Common myeloid progenitor, CD34-positive (primary cell): ENCODE measurements at regions not wholly inside any gene's neighbourhood (a gene's known extent, or its start where the extent isn't known, plus 50 kb on each side); places are given as distances from the start of the nearest gene placed in this dataset.
A peak's percentile ranks its signal among the peaks of the same experiment; 100 is the strongest.

Experiments
- CTCF ChIA-PET: fragments of 350-600 bp; sonication (Branson Sonifier 250); formaldehyde crosslinking; loops from one replicate; lab custom pipeline; 2021; ENCODE audit warnings: antibody characterized with exemption; lab: Charles Lee
- POLR2A ChIA-PET: fragments of 350-600 bp; sonication (Branson Sonifier 250); formaldehyde crosslinking; loops from one replicate; lab custom pipeline; 2021; ENCODE audit warnings: antibody characterized with exemption; lab: Charles Lee
- DNase-seq, 3 donors: peaks; one replicate each; pipeline versions ENCODE4 v3.0.0 to v3.0.0-alpha.2; 2013
- H3K27ac ChIP-seq, 2 experiments: 1 replicate in 1 of 2; 2 replicates in 1 of 2; pipeline ENCODE4 v1.7.0; 2013; ENCODE audit warnings: inconsistent platforms in 2 of 2, low read length in 2 of 2, mild to moderate bottlenecking in 2 of 2, low read depth in 1 of 2, moderate library complexity in 1 of 2; ENCODE audit not compliant: severe bottlenecking in 2 of 2, insufficient read depth in 1 of 2, poor library complexity in 1 of 2
- H3K27me3 ChIP-seq, 5 experiments: replicated peaks in 2 of 5; 1 replicate in 3 of 5; 2 replicates in 2 of 5; pipeline versions ENCODE4 v1.6.1 to v1.7.0; 2013; ENCODE audit warnings: low read length in 4 of 5, mild to moderate bottlenecking in 2 of 5, moderate library complexity in 2 of 5, inconsistent platforms in 1 of 5; ENCODE audit not compliant: insufficient read depth in 5 of 5, control insufficient read depth in 4 of 5
- H3K36me3 ChIP-seq, 4 experiments: 1 replicate in 2 of 4; 2 replicates in 2 of 4; pipeline versions ENCODE4 v1.6.1 to v1.7.0; 2013; ENCODE audit warnings: low read length in 3 of 4, control low read depth in 1 of 4, mild to moderate bottlenecking in 1 of 4; ENCODE audit not compliant: control insufficient read depth in 4 of 4, insufficient read depth in 4 of 4
- H3K4me1 ChIP-seq, 4 experiments: 1 replicate in 3 of 4; 2 replicates in 1 of 4; pipeline versions ENCODE4 v1.6.1 to v1.7.1; 2013; ENCODE audit warnings: low read length in 3 of 4, mild to moderate bottlenecking in 3 of 4, control low read depth in 1 of 4, inconsistent platforms in 1 of 4, moderate library complexity in 1 of 4; ENCODE audit not compliant: control insufficient read depth in 4 of 4, insufficient read depth in 4 of 4; ENCODE audit errors: control extremely low read depth in 1 of 4
- H3K4me3 ChIP-seq, 7 experiments: 1 replicate in 4 of 7; 2 replicates in 3 of 7; pipeline versions ENCODE4 v1.5.1 to v1.7.0; 2013; ENCODE audit warnings: mild to moderate bottlenecking in 7 of 7, low read length in 6 of 7, moderate library complexity in 6 of 7, inconsistent platforms in 2 of 7, low read depth in 2 of 7, control low read depth in 1 of 7; ENCODE audit not compliant: insufficient read depth in 4 of 7, control insufficient read depth in 1 of 7; ENCODE audit errors: extremely low read depth in 1 of 7
- H3K9me3 ChIP-seq, 5 experiments: 1 replicate in 4 of 5; 2 replicates in 1 of 5; pipeline versions ENCODE4 v1.6.1 to v1.7.1; 2013; ENCODE audit warnings: low read length in 4 of 5, mild to moderate bottlenecking in 2 of 5, inconsistent platforms in 1 of 5, low read depth in 1 of 5, moderate library complexity in 1 of 5; ENCODE audit not compliant: control insufficient read depth in 4 of 5, insufficient read depth in 2 of 5; ENCODE audit errors: control extremely low read depth in 1 of 5
- WGBS: methylation state at CpG from one replicate; pipeline ENCODE4 v1.1.5; 2013; ENCODE audit not compliant: insufficient coverage; 5-methylcytosine and 5-hydroxymethylcytosine counted together

- Histone ChIP-seq H3K27ac (no peak overlapping the region), H3K9me3 (peaks cover 0 to 2% (median 0%) of the 10 kb centered on the region in 5 experiments), H3K36me3 (no peaks in the 10 kb centered on the region), H3K4me3 (no peak overlapping the region), H3K27me3 (peaks cover 0 to 35% (median 4%) of the 10 kb centered on the region in 5 experiments), H3K4me1 (peaks cover 0 to 16% (median 11%) of the 10 kb centered on the region in 4 experiments)
- WGBS, result 83% methylated on average over 1 of the region's 1 CpG
- ChIA-PET POLR2A (no interaction called here), CTCF (no interaction called here)
- no peak for DNase-seq
Observed at GRCh38 chr3:29145360-29145759, 135.5 kb upstream of the RBMS3 start.

- Histone ChIP-seq H3K4me3 (no peak overlapping the region), H3K4me1 (peaks cover 2 to 10% (median 4%) of the 10 kb centered on the region in 4 experiments), H3K27ac (no peak overlapping the region), H3K36me3 (no peaks in the 10 kb centered on the region), H3K9me3 (peaks cover 0 to 2% (median 0%) of the 10 kb centered on the region in 5 experiments), H3K27me3 (peaks cover 2 to 57% (median 8%) of the 10 kb centered on the region in 5 experiments)
- ChIA-PET POLR2A (no interaction called here), CTCF (no interaction called here)
- 100% methylated on average over 2 of the region's 2 CpGs for WGBS
- no peak for DNase-seq
Observed at GRCh38 chr3:29152379-29152778, 128.5 kb upstream of the RBMS3 start.

- DNase-seq, result peak; percentile 64 to 91 (median 90)
- Histone ChIP-seq H3K9me3 (peaks cover 0 to 2% (median 0%) of the 10 kb centered on the region in 5 experiments), H3K27ac (no peak overlapping the region), H3K4me1 (peaks cover 2 to 10% (median 4%) of the 10 kb centered on the region in 4 experiments), H3K27me3 (peaks cover 2 to 61% (median 7%) of the 10 kb centered on the region in 5 experiments), H3K36me3 (no peaks in the 10 kb centered on the region), H3K4me3 (no peak overlapping the region)
- CTCF ChIA-PET, result interaction anchor here (1.3 kb wide), 1 partner anchor 14 kb away, joined by 4 read pairs; no protein-coding TSS in a partner anchor
- POLR2A ChIA-PET, result no interaction called here
- WGBS, result 0% methylated on average over 2 of the region's 3 CpGs
Observed at GRCh38 chr3:29153811-29154210, 127.1 kb upstream of the RBMS3 start.

DNA sequence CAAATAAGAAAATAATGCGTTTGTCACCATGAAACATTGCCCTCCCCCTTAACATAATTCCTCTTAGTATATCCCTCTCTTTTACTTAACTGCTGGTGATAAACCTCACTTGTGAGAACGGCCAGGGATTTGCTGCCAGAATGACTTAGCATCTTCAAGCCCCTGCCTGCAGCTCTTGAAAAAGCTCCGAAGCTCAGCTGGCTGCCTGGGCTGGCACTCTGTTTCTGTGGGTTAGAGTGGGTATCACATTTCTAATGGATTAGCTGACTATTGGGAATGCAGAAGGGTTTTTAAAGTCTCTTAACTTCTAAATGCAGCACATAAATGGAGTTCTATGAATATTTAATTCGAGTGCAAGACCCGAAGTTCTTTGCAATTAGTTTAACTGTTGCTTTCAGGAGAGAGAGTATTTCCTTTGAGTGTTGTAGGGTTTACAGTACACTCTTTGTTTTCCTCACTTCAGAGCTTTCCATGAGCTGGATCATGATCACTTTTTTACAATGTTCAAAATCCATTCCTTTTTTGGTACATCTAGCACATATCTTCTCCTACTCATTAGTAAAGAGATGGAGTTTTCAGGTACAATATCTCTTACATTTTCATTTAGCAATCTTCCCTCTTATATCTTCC lies 124.7 kb upstream of the RBMS3 start:
- ChIA-PET POLR2A (no interaction called here), CTCF (no interaction called here)
- 48% methylated on average over 3 of the region's 5 CpGs for WGBS
- no peaks in the 10 kb centered on the region for H3K36me3 ChIP-seq
- no peak overlapping the region for H3K4me3 ChIP-seq
- DNase-seq, result no peak
- H3K27me3 ChIP-seq, result peaks cover 0 to 52% (median 5%) of the 10 kb centered on the region in 5 experiments
- no peak overlapping the region for H3K27ac ChIP-seq
- no peaks in the 10 kb centered on the region for H3K9me3 ChIP-seq
- peaks cover 2 to 10% (median 4%) of the 10 kb centered on the region in 4 experiments for H3K4me1 ChIP-seq

GRCh38 chr3:29164825-29165224 lies 116.0 kb upstream of the RBMS3 start:
- Histone ChIP-seq H3K27me3 (peaks cover 0 to 5% (median 3%) of the 10 kb centered on the region in 5 experiments), H3K36me3 (no peaks in the 10 kb centered on the region), H3K9me3 (no peaks in the 10 kb centered on the region), H3K4me1 (no peaks in the 10 kb centered on the region), H3K27ac (no peak overlapping the region), H3K4me3 (no peak overlapping the region)
- DNase-seq, result no peak
- 87% methylated on average over 3 of the region's 3 CpGs for WGBS
- ChIA-PET CTCF (no interaction called here), POLR2A (no interaction called here)

DNA sequence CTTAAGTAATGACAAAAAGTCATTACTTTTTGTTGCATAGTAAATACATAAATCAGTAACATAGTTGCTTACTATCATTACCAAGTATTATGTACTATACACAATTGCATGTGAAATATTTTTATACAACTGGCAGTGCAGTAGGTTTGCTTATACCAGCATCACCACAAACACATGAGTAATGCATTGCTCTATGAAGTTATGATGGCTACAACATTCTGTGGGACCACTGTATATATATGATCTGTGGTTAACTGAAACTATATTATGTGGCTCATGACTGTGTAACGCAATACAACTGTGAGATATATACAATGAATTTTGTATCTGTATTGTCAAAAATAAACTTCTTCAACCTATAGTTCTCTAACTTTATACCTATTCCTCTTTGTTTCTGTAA lies 113.7 kb upstream of the RBMS3 start:
- H3K4me3 ChIP-seq, result no peak overlapping the region
- no peaks in the 10 kb centered on the region for H3K9me3 ChIP-seq
- ChIA-PET POLR2A (no interaction called here), CTCF (no interaction called here)
- H3K27me3 ChIP-seq, result peaks cover 0 to 5% (median 2%) of the 10 kb centered on the region in 5 experiments
- DNase-seq, result no peak
- peaks cover 0 to 8% (median 2%) of the 10 kb centered on the region in 4 experiments for H3K4me1 ChIP-seq
- H3K36me3 ChIP-seq, result no peaks in the 10 kb centered on the region
- no peak overlapping the region for H3K27ac ChIP-seq
- WGBS, result no CpG with 5 or more reads among the region's 1 CpG

DNA sequence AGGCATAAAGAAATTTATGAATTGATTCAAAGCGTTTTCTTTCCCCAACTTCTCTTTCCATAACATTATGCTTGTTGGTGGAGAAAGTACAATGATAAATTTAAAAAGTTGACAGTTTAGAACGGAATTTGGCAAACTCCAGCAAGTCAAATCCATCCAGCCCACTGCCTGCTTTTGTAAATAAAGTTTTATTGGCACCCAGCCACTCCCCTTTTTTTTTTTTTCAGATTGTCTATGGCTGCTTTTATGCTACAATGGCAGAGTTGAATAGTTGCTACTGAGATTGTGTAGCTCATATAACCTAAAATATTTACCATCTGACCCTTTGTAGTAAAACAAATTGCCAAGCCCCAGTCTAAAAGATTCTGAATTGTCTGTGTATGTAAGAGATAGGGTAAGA lies 112.8 kb upstream of the RBMS3 start:
- ChIA-PET CTCF (no interaction called here), POLR2A (interaction anchor here (0.7 kb wide), 1 partner anchor 30 kb away, joined by 7 read pairs; no protein-coding TSS in a partner anchor)

More for the DNA sequence above, 112.8 kb upstream of the RBMS3 start:
- Histone ChIP-seq H3K36me3 (no peaks in the 10 kb centered on the region), H3K9me3 (no peaks in the 10 kb centered on the region), H3K4me1 (peaks cover 0 to 8% (median 2%) of the 10 kb centered on the region in 4 experiments), H3K27me3 (peaks cover 0 to 4% (median 0%) of the 10 kb centered on the region in 5 experiments), H3K27ac (no peak overlapping the region), H3K4me3 (no peak overlapping the region)
- DNase-seq, result no peak
- no CpG with 5 or more reads among the region's 2 CpGs for WGBS
